Stimulated activated memory B cell treated with anti-CD40 and anti-IgM and Interleukin-4, amounts not matched to agents 10 μg/mL and 1 μg/mL and 100 μg/mL, for 72 hours (primary cell): ENCODE measurements at regions not wholly inside any gene's neighbourhood (a gene's known extent, or its start where the extent isn't known, plus 50 kb on each side); places are given as distances from the start of the nearest gene placed in this dataset.

Experiments
- ATAC-seq: fragments of 150-1000 bp; cut with Tn5 transposase; 2 replicates; pipeline ENCODE4 v1.10.0; 2021
- H3K27ac Mint-ChIP-seq: one replicate; pipeline ENCODE4 v1.8.0; 2022; ENCODE audit warnings: mild to moderate bottlenecking, mixed read lengths
- H3K27me3 Mint-ChIP-seq: one replicate; pipeline ENCODE4 v1.8.0; 2022; ENCODE audit warnings: mixed read lengths
- H3K36me3 Mint-ChIP-seq: one replicate; pipeline ENCODE4 v1.8.0; 2022; ENCODE audit warnings: mixed read lengths
- H3K4me1 Mint-ChIP-seq: one replicate; pipeline ENCODE4 v1.8.0; 2022; ENCODE audit warnings: mixed read lengths
- H3K4me3 Mint-ChIP-seq: one replicate; pipeline ENCODE4 v1.8.0; 2022; ENCODE audit warnings: mild to moderate bottlenecking, moderate library complexity, mixed read lengths
- H3K9me3 Mint-ChIP-seq: one replicate; pipeline ENCODE4 v1.8.0; 2022; ENCODE audit warnings: mixed read lengths

DNA sequence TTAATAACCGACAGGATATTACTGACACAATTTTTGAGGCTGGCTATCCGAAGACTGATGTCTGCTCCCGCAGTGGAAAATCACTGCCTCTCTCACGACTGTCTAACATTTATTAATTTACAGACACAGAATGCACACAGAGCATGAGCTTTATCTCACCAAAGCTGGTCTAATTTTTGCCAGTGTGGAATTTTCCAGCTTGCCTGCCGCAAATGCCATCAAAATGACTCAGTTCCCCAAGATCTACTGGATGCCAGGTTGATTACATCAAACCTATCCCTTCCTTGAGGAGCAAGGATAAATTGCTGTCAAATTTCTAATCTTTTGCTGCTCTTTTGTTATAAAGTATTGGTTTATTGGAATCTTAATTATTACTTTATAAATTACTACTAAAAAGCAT lies 1775.1 kb upstream of the PCDH20 start:
- H3K4me1 Mint-ChIP-seq = no peaks in the 10 kb centered on the region
- no peak for ATAC-seq
- no peaks in the 10 kb centered on the region for H3K36me3 Mint-ChIP-seq
- H3K9me3 Mint-ChIP-seq = peaks cover 3% of the 10 kb centered on the region
- no peak overlapping the region for H3K27ac Mint-ChIP-seq
- no peak overlapping the region for H3K4me3 Mint-ChIP-seq
- H3K27me3 Mint-ChIP-seq = no peaks in the 10 kb centered on the region

DNA sequence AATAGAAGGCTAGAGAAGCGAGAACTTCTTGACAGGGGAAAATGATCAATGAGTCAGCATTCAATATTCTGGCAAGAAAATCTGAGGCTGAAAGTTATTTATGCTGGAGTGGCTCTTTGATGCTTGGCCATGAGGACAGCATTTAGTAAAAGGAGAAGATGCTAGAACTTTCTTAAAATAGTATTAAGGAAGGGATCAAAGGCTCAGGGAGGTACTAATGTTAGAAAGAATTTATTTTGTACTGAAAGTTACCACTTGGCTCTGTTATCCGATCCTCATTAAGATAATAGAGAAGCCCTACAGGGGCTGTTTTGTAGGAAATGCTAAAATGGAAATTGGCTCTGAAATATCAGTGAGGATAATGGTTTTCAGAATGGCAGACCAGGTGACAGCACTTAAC lies 1774.6 kb upstream of the PCDH20 start:
- no peak for ATAC-seq
- H3K9me3 Mint-ChIP-seq = peaks cover 3% of the 10 kb centered on the region
- H3K27ac Mint-ChIP-seq = no peak overlapping the region
- no peaks in the 10 kb centered on the region for H3K27me3 Mint-ChIP-seq
- no peaks in the 10 kb centered on the region for H3K36me3 Mint-ChIP-seq
- H3K4me1 Mint-ChIP-seq = no peaks in the 10 kb centered on the region
- no peak overlapping the region for H3K4me3 Mint-ChIP-seq

DNA sequence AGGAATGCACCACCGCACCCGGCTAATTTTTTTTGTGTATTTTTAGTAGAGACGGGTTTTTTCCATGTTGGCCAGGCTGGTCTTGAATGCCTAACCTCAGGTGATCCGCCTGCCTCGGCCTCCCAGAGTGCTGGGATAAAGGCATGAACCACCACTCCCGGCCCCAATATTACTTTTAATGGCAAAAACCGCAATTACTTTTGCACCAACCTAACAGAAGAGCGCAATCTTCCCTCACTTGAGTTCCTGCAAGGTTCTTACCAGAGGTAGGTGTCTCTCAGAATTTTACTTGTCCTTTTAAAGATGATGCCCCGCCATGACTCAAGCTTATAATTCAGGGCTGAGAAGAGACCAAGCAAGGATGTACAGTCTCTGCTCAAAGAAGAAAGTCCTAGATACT lies 1774.1 kb upstream of the PCDH20 start:
- no peak overlapping the region for H3K4me3 Mint-ChIP-seq
- no peak overlapping the region for H3K27ac Mint-ChIP-seq
- H3K36me3 Mint-ChIP-seq = no peaks in the 10 kb centered on the region
- ATAC-seq = no peak
- H3K9me3 Mint-ChIP-seq = peaks cover 3% of the 10 kb centered on the region
- no peaks in the 10 kb centered on the region for H3K4me1 Mint-ChIP-seq
- no peaks in the 10 kb centered on the region for H3K27me3 Mint-ChIP-seq

DNA sequence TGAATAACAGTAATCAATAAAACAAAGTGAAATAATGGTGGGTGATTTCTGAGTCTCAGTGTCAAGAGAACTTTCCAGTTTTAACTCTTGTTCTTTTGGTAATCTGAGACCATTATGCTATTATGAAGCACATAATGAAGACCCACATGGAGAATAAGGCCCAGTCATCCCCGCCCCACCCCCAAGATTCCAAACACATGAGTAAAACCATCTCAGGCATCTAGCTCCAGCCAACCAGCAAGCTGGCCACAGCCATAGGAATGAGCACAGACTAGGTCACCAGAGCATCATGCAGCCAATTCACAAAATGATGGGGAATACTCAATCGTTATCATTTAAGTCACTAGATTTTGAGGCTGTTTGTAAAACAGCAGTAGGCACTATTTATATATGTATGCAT lies 1769.0 kb upstream of the PCDH20 start:
- Mint-ChIP-seq H3K27ac (no peak overlapping the region), H3K27me3 (no peaks in the 10 kb centered on the region), H3K4me3 (no peak overlapping the region), H3K4me1 (no peaks in the 10 kb centered on the region), H3K9me3 (peaks cover 9% of the 10 kb centered on the region), H3K36me3 (no peaks in the 10 kb centered on the region)
- ATAC-seq = no peak

DNA sequence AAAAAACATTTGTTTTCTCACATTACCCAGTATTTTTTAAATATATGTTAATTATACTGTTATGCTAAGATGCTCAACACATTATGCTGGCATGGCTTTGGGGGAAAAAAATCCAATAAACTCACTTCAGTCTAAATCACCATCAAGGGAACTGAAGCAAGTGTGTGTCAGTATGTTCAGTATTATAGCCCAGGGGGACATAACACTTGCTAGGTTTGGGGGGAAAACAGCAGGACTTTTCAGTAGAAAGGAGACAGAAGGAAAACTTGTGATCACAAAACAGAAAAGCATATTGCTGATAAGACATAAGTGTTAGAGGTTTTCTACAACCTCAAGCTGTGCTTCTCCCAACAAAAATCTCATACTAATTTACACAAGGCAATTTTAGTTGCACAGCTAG lies 1759.9 kb upstream of the PCDH20 start:
- Mint-ChIP-seq H3K4me3 (no peak overlapping the region), H3K4me1 (no peaks in the 10 kb centered on the region), H3K9me3 (peaks cover 9% of the 10 kb centered on the region), H3K27me3 (no peaks in the 10 kb centered on the region), H3K27ac (no peak overlapping the region), H3K36me3 (no peaks in the 10 kb centered on the region)
- ATAC-seq = no peak

DNA sequence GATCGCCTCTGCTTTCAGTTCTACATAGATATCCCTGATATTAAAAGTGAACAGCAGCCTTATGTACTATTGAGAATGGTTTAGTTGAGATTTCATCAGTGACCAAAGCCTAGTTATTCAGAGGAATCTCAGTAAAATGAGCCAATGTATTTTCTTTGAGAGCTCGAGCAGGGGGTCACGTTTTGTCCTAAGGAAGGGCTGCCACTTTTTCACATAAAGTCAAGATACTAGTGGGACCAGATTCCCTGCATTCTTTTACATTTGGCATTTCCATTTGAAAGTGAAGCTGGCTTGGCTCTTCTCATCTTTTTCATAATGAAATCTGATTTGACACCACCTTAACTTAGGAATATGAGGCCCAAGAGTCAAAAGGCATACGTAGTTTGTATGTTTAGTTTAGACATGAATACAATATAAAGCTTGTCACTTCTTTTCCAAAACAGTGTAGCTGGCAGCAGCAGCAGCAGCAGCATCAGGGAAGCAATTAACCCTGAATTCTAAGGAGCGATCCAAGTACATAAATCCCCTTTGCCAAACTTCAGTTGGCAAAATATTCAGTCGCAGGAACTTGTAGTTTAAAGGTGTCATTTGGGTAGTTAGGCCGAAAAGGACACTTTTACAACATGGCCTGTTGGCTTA lies 1752.2 kb upstream of the PCDH20 start:
- no peak for ATAC-seq
- H3K27me3 Mint-ChIP-seq = no peaks in the 10 kb centered on the region
- no peaks in the 10 kb centered on the region for H3K36me3 Mint-ChIP-seq
- H3K27ac Mint-ChIP-seq = no peak overlapping the region
- no peak overlapping the region for H3K4me3 Mint-ChIP-seq
- H3K9me3 Mint-ChIP-seq = no peaks in the 10 kb centered on the region
- H3K4me1 Mint-ChIP-seq = no peaks in the 10 kb centered on the region

DNA sequence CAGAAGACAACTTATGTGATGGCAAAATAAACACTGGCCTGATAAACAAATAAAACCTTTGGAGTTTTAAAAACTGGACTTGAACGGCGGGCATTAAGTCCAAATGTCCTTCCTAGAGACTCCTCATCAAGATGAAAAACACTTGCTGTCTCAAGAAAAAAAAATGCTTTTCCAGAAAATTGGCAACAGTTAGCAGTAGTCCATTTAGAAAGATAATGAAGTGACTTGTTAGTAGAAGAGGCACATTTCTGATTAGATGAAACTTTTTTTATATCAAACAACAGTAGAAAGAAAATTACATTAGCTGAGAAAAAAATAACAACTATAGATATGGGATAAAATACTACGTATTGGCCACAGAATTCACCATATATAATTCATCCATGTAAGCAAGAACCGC lies 1750.7 kb upstream of the PCDH20 start:
- Mint-ChIP-seq H3K9me3 (peaks cover 3% of the 10 kb centered on the region), H3K27me3 (no peaks in the 10 kb centered on the region), H3K4me3 (no peak overlapping the region), H3K4me1 (no peaks in the 10 kb centered on the region), H3K27ac (no peak overlapping the region), H3K36me3 (no peaks in the 10 kb centered on the region)
- ATAC-seq = no peak

DNA sequence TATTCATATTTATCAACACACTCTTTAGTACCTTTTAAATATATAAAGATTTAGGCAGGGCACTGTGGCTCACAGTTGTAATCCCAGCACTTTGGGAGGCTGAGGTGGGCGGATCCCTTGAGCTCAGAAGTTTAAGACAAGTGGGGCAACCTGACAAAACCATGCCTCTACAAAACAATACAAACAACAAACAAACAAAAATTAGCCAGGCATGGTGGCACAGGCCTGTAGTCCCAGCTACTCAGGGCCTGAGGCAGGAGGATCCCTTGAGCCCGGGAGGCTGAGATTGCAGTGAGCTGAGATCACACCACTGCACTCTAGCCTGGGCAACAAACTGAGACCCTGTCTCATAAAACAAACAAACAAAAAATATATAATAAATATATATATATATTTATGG lies 1748.3 kb upstream of the PCDH20 start:
- no peak for ATAC-seq
- Mint-ChIP-seq H3K9me3 (peaks cover 6% of the 10 kb centered on the region), H3K27ac (no peak overlapping the region), H3K36me3 (no peaks in the 10 kb centered on the region), H3K4me1 (no peaks in the 10 kb centered on the region), H3K4me3 (no peak overlapping the region), H3K27me3 (no peaks in the 10 kb centered on the region)

DNA sequence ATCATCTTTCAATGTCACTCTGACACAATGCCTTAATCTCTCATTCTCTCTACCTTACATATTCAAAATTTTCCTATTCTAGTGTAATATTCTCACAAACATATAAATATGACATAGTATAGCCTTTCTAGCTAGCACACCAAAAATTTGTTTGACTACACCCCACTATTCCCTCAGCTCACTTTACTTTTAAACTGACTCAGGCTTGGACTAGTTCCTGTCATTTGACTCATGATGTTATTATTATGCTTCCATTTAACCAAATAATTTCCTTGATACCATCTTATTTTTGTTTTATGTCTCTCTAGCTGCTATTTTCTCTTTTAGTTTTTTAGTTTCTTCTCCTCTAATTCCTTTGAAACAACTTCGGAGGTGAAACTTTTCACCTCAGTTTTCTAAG lies 1745.6 kb upstream of the PCDH20 start:
- Mint-ChIP-seq H3K4me3 (no peak overlapping the region), H3K4me1 (no peaks in the 10 kb centered on the region), H3K27me3 (no peaks in the 10 kb centered on the region), H3K36me3 (no peaks in the 10 kb centered on the region), H3K27ac (no peak overlapping the region), H3K9me3 (peaks cover 15% of the 10 kb centered on the region)
- no peak for ATAC-seq

DNA sequence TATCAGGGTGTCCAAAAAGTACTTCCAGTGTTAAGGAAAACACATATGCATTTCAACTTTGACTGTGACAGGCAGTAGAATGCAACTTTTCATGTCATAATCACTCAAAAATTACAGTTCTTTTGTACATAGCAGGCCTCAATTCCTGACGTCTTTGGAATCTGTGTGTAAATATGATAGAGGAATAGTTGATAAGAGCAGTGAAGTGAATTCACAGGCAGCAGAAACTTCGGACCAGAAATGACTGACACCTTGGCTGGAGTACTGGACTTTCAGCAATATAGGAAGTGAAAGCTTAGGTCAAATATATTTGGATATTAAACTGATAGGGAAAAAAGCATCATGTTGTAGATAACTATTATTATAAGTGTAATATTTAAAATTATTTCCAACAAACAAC lies 1741.2 kb upstream of the PCDH20 start:
- Mint-ChIP-seq H3K4me3 (no peak overlapping the region), H3K27me3 (no peaks in the 10 kb centered on the region), H3K27ac (no peak overlapping the region), H3K4me1 (no peaks in the 10 kb centered on the region), H3K9me3 (peaks cover 19% of the 10 kb centered on the region), H3K36me3 (no peaks in the 10 kb centered on the region)
- ATAC-seq = no peak

DNA sequence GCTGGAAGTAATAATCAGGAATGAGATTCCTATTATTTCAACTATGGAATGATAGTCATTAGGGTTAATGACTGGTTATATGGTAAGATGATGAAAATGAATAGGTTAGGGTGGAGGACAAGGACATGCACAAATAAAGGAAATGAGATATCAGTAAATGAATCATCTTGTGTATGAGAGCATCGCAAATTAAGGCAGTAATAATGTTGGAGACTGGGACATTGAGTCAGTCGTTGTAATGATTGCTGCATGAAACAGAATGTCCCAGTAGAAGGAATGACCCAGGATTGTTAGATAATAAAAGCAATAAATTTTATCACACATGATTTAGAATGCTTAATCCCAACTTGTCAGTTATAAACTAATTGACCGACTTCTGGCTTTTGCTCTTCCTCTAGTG lies 1733.7 kb upstream of the PCDH20 start:
- Mint-ChIP-seq H3K27ac (no peak overlapping the region), H3K4me3 (no peak overlapping the region), H3K9me3 (peaks cover 17% of the 10 kb centered on the region), H3K36me3 (no peaks in the 10 kb centered on the region), H3K27me3 (no peaks in the 10 kb centered on the region), H3K4me1 (no peaks in the 10 kb centered on the region)
- no peak for ATAC-seq

DNA sequence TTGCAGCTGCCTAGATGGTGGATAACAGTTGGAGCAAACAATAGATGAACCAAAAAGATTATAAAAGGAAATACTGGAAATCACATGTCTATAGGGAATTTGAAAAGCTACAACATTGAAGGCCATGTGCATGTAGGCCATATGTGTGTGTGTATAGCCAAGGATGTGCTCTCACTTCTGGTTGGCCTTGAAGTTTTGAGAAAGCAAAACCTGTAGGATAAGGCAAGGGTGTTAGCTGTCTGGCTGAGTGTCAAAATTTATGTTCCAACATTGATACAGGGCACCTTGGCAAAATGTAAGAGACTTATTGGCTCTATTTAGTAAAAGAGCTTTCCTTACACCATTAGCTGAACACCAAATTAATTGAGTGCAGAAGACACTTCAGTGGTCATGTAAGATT lies 1723.6 kb upstream of the PCDH20 start:
- no peak for ATAC-seq
- Mint-ChIP-seq H3K9me3 (peaks cover 13% of the 10 kb centered on the region), H3K27ac (no peak overlapping the region), H3K4me1 (no peaks in the 10 kb centered on the region), H3K36me3 (no peaks in the 10 kb centered on the region), H3K4me3 (no peak overlapping the region), H3K27me3 (no peaks in the 10 kb centered on the region)

DNA sequence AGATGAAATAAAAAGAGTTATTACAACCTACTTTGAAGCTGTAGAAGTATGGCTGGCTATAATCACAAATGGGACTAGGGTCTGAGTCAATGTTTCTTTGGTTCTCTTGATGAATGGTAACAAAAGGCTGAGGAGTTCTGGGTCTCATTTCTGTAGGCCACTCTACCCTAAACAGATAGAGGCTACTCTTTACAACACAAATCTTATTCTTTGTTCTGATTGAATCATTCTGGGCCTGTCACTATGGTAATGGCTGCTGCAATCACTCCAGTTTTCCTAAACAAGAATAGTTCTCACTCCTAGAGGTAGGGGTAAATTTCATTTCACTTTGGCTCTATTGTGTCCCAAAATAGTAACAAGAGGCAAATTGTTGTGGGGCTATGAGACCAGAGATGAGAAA lies 1714.3 kb upstream of the PCDH20 start:
- H3K9me3 Mint-ChIP-seq = no peaks in the 10 kb centered on the region
- H3K27me3 Mint-ChIP-seq = no peaks in the 10 kb centered on the region
- no peak overlapping the region for H3K27ac Mint-ChIP-seq
- H3K4me3 Mint-ChIP-seq = no peak overlapping the region
- H3K4me1 Mint-ChIP-seq = no peaks in the 10 kb centered on the region
- H3K36me3 Mint-ChIP-seq = no peaks in the 10 kb centered on the region
- no peak for ATAC-seq

DNA sequence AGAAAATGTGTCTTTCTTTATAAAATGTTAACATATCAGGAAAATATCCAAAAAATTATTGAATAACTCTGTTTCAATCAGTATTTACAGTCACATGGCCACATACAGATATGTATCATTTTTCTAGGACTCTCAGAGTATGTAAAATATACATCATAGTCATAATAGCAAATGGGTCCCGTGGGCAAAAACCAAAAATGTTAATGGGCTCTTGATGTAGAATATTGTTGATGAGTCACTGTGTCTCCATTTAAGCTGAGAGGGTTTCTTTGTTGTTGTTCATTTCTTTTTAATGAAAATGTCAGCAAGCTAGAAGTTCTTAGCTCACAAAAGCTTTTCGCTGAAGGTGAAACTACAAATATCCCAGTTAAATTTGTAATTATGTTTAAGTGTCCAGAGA lies 1713.1 kb upstream of the PCDH20 start:
- Mint-ChIP-seq H3K27ac (no peak overlapping the region), H3K4me1 (no peaks in the 10 kb centered on the region), H3K27me3 (no peaks in the 10 kb centered on the region), H3K4me3 (no peak overlapping the region), H3K9me3 (no peaks in the 10 kb centered on the region), H3K36me3 (no peaks in the 10 kb centered on the region)
- ATAC-seq = no peak

DNA sequence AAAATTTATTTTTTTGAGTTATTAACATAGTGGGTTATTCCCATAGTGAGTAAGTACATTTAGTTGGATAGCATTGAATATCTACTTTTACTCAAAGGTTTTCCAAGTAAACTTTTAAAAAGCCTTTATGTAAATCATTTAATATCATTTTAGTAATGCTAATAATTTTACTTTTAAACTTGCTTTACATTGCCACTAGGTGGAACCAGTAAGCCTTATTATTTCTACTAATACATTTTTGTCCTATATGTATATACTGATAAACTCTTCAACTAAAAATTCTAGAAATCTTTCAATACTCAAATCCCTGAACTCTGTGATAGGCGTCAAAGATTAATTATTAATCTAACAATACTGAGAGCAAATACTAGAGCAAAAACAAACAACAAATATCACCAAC lies 1709.2 kb upstream of the PCDH20 start:
- Mint-ChIP-seq H3K36me3 (no peaks in the 10 kb centered on the region), H3K27ac (no peak overlapping the region), H3K27me3 (no peaks in the 10 kb centered on the region), H3K4me3 (no peak overlapping the region), H3K9me3 (no peaks in the 10 kb centered on the region), H3K4me1 (no peaks in the 10 kb centered on the region)
- no peak for ATAC-seq

DNA sequence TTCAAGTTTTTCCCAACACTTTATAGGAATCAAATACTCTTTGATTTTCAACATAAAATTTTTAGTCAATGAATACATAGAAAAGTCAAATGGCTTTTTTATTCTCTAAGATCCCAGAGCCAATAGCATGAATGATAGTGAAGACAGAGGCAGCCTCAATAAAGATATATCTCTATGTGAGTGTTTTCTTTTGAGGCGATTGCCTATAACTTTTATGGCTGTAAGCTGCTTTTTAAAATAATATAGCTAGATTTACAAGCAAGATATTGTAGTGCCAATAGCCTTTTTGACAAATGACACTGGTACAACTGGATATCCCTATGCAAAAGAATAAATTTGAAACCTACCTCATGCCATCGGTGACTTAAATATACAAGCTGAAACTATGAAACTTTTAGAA lies 1705.2 kb upstream of the PCDH20 start:
- Mint-ChIP-seq H3K9me3 (no peaks in the 10 kb centered on the region), H3K4me3 (no peak overlapping the region), H3K4me1 (no peaks in the 10 kb centered on the region), H3K27me3 (no peaks in the 10 kb centered on the region), H3K36me3 (no peaks in the 10 kb centered on the region), H3K27ac (no peak overlapping the region)
- ATAC-seq = no peak

DNA sequence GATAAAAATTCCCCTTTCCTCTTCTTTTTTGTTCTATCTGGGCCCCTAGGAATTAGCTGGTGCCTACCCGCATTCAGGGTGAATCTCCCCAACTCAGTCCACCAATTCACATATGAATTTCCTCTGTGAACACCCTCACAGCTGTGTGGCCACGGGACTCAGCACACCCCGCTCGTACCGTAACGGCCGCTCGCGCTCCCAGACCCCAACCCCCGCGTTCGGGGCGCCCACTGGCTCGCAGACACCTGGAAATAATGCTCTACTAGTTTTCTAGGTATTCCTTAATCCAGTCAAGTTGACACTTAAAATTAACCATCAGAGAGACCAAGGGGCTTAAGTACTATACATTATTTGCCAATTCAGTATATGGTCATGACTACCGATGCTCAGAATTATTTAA lies 1702.1 kb upstream of the PCDH20 start:
- H3K36me3 Mint-ChIP-seq = no peaks in the 10 kb centered on the region
- no peak overlapping the region for H3K4me3 Mint-ChIP-seq
- peaks cover 3% of the 10 kb centered on the region for H3K9me3 Mint-ChIP-seq
- peak; percentile 27 for ATAC-seq
- H3K4me1 Mint-ChIP-seq = no peaks in the 10 kb centered on the region
- no peaks in the 10 kb centered on the region for H3K27me3 Mint-ChIP-seq
- no peak overlapping the region for H3K27ac Mint-ChIP-seq
